Ecto neural progenitor cell (in vitro differentiated cells): ENCODE measurements at regions not wholly inside any gene's neighbourhood (a gene's known extent, or its start where the extent isn't known, plus 50 kb on each side); places are given as distances from the start of the nearest gene placed in this dataset.
"Not testable (repeated sequence)": the region's sequence is repeated elsewhere in the genome, so short reads cannot be mapped to it uniquely, and the experiment has no call there.

Experiments
- DNase-seq: peaks from one replicate; pipeline ENCODE4 v3.0.0-alpha.2; 2018; ENCODE audit warnings: low spot score

DNA sequence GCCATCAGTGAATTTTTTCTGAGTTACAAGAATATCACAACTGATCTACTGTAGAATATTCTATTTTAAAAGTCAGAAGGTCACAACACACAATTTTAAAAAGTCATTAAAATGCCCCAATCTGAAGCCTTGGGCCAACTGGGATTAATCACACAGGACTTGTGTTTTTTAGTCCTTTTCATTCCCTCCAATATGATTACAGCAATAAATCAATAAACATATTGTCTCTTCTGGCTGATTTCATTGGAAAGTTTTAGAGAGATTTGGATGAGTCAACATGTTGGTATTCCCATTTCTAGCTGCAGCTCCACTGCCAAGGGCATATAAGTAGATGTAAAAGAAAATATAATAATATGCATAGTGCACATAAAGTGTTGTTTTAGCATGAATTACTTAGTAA is 85.8 kb downstream of the NIBAN1 start:
- DNase-seq, result no peak

DNA sequence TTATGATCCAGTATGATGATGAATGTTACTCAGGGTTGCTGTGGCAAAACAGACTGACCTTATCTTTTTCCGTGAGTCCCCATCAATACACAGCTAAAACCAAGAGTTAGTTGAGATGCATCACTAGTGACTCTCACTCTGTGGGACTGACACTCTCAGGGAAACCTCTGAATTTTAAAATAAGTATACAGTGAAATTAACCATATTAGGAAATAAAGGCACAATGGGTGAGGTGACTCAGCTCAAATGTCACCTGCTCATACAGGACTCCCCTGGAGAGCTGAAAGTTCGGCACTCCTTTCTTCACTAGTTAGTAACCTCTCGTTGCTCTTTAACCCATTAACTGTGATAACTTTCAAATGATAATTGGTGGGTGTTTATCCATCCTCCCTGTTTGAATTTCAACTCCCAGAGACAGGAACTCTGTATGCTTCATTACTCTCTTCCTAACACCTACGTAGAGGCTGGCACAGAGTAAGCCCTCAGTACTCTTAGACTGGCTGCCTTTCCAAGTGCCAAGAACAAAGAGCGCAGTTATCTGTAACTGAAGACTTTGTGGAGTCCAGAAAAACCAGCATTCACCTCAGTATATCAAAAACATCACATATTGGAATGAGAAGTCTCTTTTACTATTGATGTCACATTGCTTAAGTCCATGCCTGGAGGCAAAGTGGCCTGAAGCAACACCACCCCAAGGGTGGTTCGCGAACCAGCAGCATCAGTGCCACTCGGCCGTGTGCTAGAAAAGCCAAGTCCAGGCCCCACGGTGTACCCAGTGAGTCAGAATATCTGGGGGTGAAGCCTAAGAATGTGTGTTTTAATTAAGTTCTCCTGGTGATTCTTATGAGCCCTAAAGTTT is 91.1 kb downstream of the NIBAN1 start:
- DNase-seq, result no peak

DNA sequence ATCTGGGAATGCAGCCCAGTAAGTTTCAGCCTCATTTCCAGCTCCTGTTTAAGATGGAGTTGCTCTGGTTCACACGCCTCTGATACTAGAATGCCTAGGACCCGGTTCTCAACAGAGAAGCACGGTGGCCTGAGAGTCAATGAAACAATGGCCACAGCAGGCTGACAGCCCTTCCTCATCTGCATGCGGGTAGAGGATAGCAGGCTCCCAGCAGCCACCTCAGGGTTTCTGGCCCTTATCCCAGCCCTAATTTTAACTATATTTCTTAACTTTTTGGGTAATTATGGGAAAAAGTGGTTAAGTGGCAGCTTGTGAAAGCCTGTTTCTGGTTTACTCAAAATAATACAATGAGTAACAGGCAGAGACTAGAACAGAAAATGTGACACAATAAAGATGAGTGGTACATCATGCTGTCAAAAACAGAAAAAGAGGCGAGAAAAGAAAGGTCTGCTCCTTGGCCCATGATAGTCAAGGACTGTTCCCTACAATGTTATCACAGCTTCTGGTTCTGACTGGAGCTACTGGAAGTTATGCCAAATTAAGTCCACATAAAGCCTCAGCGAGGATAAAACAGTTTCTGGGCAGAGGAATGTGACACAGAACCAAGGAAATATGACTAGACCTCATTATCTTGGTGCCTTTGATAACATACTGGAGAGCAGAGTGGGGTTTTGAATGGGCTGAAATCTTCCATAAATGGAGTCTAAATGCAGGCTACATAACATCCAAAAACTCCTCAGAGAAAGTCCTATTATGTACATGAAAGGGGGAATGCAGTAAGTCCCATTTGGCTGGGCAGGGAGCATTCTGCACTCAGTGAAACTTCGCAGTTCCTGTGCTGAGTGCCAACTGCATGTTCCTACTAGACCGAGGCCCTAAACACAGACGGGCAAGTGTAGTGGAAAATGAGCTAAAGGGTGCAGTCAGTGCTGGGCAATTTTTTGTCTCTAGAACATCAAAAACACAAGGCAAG is 92.1 kb downstream of the NIBAN1 start:
- DNase-seq, result no peak

DNA sequence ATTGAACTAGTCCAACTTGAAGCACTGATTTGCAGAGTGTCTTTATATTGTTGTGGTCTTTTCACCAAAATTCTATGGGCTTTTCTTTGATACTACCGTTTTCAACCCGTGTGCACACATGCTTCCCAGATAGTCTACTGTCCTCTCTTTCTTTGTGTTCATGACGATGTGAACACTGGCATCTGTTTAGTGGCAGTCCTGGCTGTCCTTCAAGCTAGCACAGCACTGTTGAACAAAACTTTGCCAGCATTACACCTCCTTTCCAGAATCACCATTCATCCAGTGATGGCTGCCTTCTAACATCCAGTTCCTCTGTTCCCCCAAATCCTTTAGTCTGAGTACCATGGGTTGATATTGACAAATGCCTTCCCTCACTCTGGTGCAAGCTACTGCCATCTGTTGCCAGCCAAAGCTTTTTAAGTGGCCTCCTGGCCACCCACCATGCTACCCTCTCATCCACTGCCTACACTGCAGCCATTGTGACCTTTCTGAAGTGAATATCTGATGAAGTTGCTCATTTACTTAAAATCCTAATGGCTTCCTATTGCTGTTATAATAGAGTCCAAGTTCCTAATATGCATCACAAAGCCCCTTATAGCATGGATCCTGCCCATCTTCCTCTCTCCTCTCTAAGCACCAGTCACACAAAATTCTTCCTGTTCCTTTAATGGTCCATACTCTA is 94.3 kb downstream of the NIBAN1 start:
- no peak for DNase-seq

DNA sequence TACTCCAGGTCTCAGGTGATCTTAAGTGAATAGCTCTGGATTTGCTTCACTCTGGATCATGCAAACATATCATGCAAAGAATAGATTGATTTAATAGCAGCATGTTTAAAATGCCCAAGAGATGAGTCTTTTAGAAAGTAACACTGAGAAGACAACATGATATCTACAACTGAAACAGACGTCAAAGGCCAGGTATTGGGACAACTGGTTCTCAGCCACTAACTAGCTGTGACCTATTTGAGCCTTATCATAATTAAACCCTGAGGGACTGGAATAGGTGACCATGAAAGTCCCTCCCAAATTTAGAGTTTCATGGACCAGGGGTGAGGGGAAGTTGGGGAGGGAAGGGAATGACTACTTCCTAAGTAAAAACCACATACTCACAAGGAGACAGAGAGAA is 95.7 kb downstream of the NIBAN1 start:
- DNase-seq, result no peak

DNA sequence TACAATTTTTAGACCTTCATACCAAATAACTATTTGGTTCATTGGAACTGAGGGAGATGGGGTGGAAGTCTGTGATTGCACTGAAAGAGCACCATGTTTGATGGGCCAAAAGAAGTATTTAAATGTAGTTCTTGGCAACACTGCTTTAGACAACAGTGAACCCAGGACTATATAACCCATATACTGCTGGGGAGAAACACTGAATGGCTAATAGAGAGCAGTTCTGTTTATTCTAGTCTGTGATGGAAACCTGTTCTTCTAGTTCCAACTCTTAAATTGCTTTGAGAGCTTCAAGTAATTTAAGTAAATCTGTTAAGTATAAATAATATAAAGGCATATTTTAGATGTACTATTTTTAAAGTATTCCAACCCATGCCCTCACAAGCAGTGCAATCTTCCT is 96.3 kb downstream of the NIBAN1 start:
- DNase-seq, result no peak

DNA sequence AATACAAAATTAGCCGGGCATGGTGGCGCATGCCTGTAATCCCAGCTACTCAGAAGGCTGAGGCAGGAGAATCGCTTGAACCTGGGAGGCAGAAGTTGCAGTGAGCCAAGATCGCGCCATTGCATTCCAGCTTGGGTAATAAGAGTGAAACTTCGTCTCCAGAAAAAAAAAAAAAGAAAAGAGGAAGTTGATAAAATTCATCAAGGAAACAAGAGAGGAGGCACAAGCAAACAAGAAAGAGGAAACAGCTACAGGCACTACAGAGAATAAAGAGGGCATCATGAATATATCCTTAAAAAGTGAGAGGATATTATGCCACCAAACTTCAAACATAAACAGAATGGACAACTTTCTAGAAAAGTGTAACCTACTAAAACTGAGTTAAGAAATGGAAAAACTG is 98.3 kb downstream of the NIBAN1 start:
- DNase-seq, result not testable (repeated sequence)

DNA sequence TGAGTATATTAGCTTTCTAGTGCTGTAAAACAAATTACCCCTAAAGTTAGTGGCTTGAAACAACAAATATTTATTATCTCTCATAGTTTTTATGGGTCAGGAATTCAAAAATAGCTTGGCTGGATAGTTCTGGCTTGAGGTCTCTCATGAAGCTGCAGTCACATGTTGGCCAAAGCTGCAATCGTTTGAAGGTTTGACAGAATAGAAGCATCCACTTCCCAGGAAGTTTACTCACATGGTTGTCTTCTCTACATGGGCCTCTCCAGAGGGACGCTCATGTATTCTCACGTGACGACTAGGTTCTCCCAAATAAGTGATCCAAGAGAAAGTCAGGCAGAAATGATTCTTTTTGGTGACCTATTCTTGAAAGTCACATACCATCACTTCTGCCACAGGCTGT is 99.1 kb downstream of the NIBAN1 start:
- DNase-seq, result no peak

DNA sequence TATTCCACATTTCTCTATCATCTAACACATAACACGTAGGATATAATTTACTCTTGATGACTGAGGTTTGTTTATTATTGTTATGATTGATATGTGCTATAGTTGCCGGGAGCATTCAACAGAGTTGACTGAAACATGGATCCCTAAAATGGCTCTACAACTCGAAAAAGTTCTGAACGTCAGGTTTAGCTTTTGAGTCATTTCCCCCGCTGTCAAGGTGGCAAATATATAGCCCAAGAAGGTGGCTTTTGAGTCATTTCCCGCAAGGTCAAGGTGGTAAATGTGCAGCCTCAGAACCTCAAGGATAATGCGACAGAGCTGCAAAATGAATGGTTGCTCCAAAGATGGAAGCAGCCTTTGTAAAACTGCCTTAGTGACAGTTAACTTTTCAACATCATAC is 104.0 kb downstream of the NIBAN1 start:
- DNase-seq, result no peak

DNA sequence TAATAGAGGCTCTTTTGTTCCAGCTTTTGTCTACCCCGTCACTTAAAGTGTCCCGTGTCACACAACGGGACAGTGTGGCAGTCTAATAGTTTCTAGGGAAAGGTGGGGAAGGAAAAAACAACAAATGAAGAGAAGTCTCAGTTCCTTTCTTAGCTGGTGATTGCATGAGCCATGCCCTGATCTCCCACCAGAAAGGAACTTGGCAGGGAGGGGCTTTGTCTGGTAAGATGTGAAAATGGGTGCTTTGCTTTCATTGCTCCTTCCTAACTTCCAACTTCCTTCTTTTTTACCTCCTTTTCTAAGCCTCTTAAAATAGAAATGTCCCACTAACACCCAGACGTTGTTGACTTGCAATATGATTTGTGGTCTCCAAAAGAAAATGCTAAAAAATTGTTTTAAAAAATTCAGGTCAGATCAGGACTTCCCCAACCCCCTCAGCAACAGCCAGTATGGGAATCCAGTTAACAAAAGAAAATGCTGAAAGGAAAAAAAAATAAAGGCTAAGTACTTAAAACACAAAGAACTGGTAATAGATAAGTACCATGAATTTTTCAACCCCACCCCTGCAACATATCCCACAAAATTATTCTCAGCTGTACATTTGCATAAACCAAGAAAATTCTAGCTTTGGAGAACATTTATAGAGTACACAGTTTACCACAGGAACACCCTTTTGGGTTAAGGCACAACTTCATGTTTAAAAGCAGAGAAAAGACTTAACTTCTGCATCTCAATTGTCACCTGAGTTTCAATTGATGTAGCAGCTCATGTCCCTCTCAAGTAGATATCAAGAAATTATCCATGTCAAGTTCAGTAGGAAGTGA is 106.2 kb downstream of the NIBAN1 start:
- no peak for DNase-seq

DNA sequence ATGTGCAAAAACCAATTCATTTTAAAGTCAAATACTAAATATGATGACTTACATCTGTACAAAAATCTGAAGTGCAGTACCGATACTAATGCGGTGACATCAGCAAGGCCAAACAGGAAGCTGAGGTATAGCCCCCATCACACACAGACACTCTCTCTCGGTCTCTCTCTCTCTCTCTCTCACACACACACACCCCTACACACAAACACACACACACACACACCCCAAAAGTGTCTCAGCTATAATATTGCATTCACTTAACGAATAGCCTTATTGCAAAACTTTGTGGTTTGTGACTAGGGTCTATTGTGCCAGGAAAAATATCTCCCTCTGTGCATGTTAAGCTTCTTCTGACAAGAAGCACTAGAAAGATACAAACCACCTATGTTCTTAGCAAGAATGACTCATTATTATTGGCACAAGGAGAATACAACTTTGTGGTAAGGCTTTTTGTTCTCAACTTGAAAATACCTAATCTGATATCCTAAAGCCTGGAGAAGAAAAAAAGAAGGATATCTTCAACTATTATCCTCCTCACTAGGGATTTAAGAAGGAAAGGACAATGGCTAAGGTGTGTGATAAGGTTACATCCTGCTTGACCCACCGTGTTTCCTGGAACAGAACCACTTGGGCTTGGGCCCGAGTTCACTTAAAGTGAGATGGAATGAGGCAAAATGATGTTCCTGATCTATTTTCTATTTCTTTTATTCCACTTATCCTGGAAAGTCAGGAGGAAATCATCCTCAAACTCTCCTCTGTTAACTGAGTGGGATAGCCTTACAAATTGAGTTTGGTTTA is 107.1 kb downstream of the NIBAN1 start:
- no peak for DNase-seq

DNA sequence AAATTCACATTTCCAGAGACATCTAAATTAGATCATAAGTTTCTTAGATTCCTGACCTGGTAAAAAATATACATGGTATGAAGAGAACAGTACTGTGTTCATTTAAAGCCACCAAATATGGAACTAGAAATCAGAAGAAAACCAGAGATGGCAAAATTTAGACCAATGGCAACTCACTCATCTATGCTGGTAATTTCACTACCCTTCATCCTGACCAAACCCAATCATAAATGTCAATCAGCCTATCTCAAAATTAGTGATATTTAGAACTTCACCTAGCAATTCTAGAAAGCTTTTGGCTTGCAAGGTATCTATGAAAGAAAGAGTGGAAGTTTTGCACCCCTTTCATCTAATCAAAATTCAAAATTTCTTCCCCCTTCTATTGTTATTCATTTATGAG is 107.7 kb downstream of the NIBAN1 start:
- no peak for DNase-seq

DNA sequence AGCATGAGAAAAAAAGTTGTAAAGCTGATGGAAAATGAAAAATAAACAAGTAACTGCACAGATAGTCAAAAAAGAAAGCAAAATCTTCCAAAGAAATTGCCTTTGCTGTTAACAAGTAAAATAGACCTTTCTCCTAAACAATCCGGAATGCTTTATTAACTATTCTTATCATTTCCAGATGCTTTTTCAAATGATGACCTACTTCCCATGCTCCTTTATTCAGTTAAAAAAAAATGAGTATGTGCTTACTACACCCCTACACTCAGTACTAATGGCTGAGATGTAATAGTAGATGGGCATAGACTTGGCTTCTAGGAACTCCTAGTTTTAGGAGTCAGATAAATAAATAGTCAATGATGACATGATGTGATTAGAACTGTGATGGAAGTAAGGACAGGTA is 108.5 kb downstream of the NIBAN1 start:
- no peak for DNase-seq

DNA sequence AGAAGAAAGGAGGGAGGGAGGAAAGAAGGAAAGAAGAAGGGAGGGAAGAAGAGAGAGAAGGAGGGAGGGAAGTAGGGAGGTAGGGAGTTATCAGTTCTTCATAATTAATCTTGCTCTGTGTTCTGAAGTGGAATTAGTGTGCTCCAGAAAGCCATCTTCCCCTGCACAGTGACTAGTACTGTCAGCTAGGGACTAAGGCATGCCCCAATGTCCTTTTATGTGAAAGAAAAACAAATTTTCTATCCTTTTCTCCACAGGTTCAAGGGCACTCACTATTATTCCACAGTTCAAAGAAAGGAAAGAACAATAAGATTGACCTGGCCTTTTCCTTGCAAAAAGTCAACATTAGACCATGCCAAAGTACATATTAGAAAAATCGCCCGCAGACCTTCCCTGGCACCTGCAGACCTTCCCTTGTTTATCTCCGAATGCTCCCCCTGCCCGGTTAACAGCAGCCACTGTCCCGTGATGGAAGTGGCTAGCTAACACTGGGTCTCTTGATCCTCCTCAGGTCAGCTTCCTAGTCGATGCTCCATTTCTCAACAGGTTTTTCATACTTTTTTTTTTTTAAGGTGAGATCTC is 107.2 kb upstream of the EDEM3 start:
- no peak for DNase-seq

DNA sequence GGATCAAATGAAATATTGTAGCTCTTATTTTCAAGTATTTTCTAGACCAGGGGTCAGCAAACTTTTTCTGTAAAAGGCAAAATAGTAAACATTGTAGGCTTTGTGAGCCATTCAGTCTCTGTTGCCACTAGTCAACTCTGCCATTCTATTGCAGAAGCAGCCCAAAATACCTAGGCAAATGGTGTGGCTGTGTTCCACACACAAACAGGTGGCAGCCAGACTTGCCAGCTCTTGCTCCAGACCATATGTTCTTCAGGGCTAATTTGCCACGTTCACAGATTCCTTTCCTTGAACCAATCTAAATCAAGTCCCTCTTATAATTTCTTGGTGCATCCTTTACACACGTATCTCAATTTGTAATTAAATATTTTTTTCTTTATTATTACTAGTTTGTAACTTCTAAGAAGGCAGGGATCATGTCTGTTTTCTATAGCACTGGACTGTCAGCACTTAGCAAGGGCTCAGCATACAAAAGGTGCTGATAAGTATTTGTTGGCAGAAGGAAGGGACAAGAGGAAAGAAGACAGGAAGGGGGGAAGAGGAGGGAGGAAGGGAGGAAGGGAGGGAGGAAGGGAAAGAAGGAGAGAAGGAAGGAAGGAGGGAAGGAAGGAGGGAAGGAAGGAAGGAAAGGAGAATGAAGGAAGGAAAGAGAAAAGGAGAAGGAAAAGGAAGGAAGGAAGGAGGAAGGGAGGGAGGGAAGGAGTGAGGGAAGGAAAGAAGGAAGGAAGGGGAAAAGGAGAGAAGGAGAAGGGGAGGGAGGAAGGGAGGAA is 106.5 kb upstream of the EDEM3 start:
- no peak for DNase-seq

DNA sequence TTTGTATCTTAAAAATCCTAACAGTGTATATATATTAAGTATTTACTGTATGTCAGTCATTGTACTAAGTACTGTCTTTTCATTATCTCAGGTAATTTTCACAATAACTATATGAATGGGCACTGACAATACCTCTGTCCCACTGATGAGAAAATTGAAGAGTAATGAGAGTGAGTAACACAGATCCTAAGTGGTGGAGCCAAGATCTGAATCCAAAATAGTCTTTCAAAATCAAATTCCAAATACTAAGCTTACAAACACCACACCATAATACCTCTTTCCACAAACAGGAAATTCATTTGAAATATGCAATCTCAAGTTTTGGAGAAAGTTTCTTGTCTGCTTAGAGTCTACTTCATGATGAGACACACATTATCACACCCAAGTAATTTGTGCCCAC is 105.9 kb upstream of the EDEM3 start:
- no peak for DNase-seq

DNA sequence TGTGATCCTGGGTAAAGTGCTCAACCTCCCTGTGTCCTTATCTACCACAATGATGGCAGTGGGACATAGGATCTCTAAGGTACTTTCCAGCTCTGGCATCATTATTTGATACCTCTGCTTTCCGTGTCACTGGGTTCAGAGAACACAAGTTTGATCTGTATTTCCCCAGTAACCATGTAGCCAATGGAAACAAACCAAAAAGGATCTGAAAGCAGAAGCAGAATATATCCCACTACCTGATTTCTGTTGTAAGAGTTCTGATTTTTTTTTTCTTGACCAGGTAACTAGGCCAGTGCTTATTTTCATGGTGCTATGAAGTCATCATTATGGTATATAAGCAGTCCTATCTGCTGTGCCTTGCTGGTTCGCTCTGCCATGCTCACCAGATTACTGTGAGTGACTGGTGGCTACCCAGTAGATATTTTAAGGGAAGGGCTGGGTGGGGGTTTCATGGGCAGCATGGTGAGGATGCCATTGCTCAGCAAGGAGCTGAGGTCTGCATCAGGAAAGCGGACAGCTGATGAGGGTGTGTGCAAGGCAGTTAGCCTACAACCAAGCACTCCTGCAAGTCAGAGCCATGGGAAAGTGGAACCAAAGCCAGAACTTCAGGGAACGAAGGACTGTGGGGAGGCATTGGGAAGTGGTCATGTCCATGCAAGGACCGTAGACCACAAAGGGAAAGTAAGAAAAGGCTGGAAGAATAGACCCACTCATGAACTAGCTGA is 104.9 kb upstream of the EDEM3 start:
- no peak for DNase-seq

DNA sequence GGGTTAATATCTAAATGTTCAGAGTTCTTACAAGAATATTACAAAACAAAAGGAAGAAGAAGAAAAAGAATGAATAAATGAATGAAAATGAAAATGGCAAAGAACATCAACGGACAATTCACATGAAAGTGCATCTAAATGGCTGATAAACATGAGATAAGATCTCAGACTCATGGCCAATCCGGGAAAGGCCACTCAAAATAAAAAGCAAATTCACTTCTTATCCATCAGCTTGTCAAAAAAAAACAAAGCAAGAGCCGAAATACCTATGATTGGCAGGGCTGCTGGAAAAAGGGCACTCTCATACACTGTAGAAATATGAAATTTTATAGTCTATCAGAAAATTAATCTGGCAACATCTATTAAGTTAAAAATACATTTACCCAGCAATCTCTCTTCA is 103.6 kb upstream of the EDEM3 start:
- DNase-seq, result no peak
